Pulmonary artery endothelial cell (primary cell): ENCODE measurements at regions not wholly inside any gene's neighbourhood (a gene's known extent, or its start where the extent isn't known, plus 50 kb on each side); places are given as distances from the start of the nearest gene placed in this dataset.

ENCODE experiments used
- DNase-seq: peaks from one replicate; pipeline ENCODE4 v3.0.0-alpha.2; 2011; ENCODE audit warnings: low read depth, low spot score

- DNase-seq: no peak
These were observed 113.4 kb downstream of the MATN1 start for GRCh38 chr1:30609999-30610345.

GRCh38 chr1:30609336-30609998 lies 113.9 kb downstream of the MATN1 start:
- DNase-seq: no peak

- DNase-seq: no peak
These were observed 115.7 kb downstream of the MATN1 start for GRCh38 chr1:30607723-30608122.

- no peak for DNase-seq
These were observed 117.2 kb downstream of the MATN1 start for GRCh38 chr1:30606166-30606565.

GRCh38 chr1:30605441-30605920 lies 117.9 kb downstream of the MATN1 start:
- DNase-seq: no peak

GRCh38 chr1:30604801-30605440 lies 118.5 kb downstream of the MATN1 start:
- no peak for DNase-seq

GRCh38 chr1:30603081-30603858 lies 120.1 kb downstream of the MATN1 start:
- DNase-seq: no peak

- no peak for DNase-seq
These were observed 121.9 kb downstream of the MATN1 start for GRCh38 chr1:30601316-30602085.

- DNase-seq: no peak
These were observed 122.7 kb downstream of the MATN1 start for GRCh38 chr1:30600706-30601105.

- DNase-seq: no peak
These were observed 123.1 kb downstream of the MATN1 start for GRCh38 chr1:30600258-30600657.

GRCh38 chr1:30599721-30600120 lies 123.7 kb downstream of the MATN1 start:
- no peak for DNase-seq

GRCh38 chr1:30598571-30599114 lies 124.7 kb downstream of the MATN1 start:
- no peak for DNase-seq

- no peak for DNase-seq
These were observed 125.7 kb downstream of the MATN1 start for GRCh38 chr1:30597711-30598110.

GRCh38 chr1:30596891-30597290 lies 126.5 kb downstream of the MATN1 start:
- DNase-seq: no peak

GRCh38 chr1:30596470-30596869 lies 126.9 kb downstream of the MATN1 start:
- no peak for DNase-seq

- DNase-seq: no peak
These were observed 134.3 kb downstream of the MATN1 start for GRCh38 chr1:30589083-30589482.

- no peak for DNase-seq
These were observed 134.9 kb downstream of the MATN1 start for GRCh38 chr1:30588311-30589073.

- no peak for DNase-seq
These were observed 136.7 kb downstream of the MATN1 start for GRCh38 chr1:30586671-30587070.

- no peak for DNase-seq
These were observed 143.8 kb downstream of the MATN1 start for GRCh38 chr1:30579580-30579979.

GRCh38 chr1:30575066-30575465 lies 148.3 kb downstream of the MATN1 start:
- DNase-seq: no peak

- DNase-seq: no peak
These were observed 151.2 kb downstream of the MATN1 start for GRCh38 chr1:30572192-30572591.
